ENCODE measurements at regions not wholly inside any gene's neighbourhood (a gene's known extent, or its start where the extent isn't known, plus 50 kb on each side); places are given as distances from the start of the nearest gene placed in this dataset.

DNA sequence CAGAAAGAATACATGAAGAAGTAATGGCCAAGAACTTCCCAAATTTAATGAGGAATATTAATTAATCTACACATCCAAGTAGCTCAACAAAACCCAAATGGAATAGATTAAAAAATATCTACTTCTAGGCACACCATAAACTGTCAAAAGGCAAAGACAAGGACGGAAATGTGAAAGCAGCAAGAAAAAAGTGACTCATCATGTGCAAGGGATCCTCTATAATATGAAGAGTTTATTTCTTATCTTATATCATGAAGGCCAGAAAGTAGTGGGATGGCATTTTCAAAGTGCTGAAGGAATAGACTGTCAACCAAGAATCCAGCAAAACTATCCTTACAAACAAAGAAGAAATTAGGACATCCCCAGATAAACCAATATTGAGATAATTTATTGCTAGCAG is 73.9 kb upstream of the PRICKLE2 start:
- TF ChIP-seq POLR2A (IDR thresholded peaks at IDR 0.05; ENCODE audit: borderline replicate concordance, extremely low read depth, insufficient read depth, insufficient read length) (no peak), EZH2 (IDR thresholded peaks at IDR 0.05) (no peak)
- TF ChIP-seq, protein P1, sequence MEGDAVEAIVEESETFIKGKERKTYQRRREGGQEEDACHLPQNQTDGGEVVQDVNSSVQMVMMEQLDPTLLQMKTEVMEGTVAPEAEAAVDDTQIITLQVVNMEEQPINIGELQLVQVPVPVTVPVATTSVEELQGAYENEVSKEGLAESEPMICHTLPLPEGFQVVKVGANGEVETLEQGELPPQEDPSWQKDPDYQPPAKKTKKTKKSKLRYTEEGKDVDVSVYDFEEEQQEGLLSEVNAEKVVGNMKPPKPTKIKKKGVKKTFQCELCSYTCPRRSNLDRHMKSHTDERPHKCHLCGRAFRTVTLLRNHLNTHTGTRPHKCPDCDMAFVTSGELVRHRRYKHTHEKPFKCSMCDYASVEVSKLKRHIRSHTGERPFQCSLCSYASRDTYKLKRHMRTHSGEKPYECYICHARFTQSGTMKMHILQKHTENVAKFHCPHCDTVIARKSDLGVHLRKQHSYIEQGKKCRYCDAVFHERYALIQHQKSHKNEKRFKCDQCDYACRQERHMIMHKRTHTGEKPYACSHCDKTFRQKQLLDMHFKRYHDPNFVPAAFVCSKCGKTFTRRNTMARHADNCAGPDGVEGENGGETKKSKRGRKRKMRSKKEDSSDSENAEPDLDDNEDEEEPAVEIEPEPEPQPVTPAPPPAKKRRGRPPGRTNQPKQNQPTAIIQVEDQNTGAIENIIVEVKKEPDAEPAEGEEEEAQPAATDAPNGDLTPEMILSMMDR (IDR thresholded peaks at IDR 0.05 in 2 of 3, conservative IDR thresholded peaks at IDR 0.05 in 1 of 3; ENCODE audit: borderline replicate concordance in 1 of 3, insufficient read depth in 1 of 3, low read depth in 2 of 3, low read length in 2 of 3) = no peak
